K562 (cell line): ENCODE measurements at regions not wholly inside any gene's neighbourhood (a gene's known extent, or its start where the extent isn't known, plus 50 kb on each side); places are given as distances from the start of the nearest gene placed in this dataset.

Experiments used
- ATAC-seq: fragments of 200-7000 bp; cut with Tn5 transposase; 3 replicates; pipeline ENCODE4 v1.9.1; 2020; ENCODE audit warnings: moderate library complexity
- BruUV-seq: library from RNA; stranded (reverse); fragments of 400-500 nt; replicated peaks from 2 replicates; lab custom pipeline; 2021; lab: Mats Ljungman, UMichigan
- CTCF ChIA-PET: fragments of 300-600 bp; formaldehyde crosslinking; extraction: SDS; loops from one replicate; lab custom pipeline; 2021; ENCODE audit warnings: low intra/inter-chr PET ratio; lab: Yijun Ruan, JAX
- POLR2A ChIA-PET: fragments of 300-600, 350-650 bp; sonication (Branson Sonifier 250); formaldehyde crosslinking; extraction: SDS; loops from one replicate; lab custom pipeline; 2021; ENCODE audit warnings: antibody characterized with exemption, inconsistent platforms; lab: Yijun Ruan, JAX
- DNase-seq, 4 experiments: peaks; one replicate each; pipeline versions ENCODE4 v3.0.0 to v3.0.0-alpha.2; 2011 to 2018; ENCODE audit warnings: low spot score in 3 of 4, mixed read lengths in 3 of 4; ENCODE audit errors: extremely low read depth in 1 of 4
- FAIRE-seq: peaks from 2 replicates; lab custom pipeline; 2011; peaks lifted over from hg19 to GRCh38; lab: Jason Lieb, UNC
- H2AFZ ChIP-seq: 2 replicates; pipeline ENCODE4 v1.6.0; 2011; ENCODE audit warnings: low read depth, low read length, control low read depth, inconsistent platforms
- H3K27ac ChIP-seq: fragments of 200-600 bp; 3 replicates; pipeline ENCODE4 v1.8.0; 2011; ENCODE audit warnings: low read depth, mild to moderate bottlenecking, control low read depth, inconsistent platforms, low read length, moderate library complexity, mixed read lengths; ENCODE audit errors: extremely low read depth
- H3K27me3 ChIP-seq, 2 experiments: fragments of 300-600 bp in 1 of 2; 2 replicates in 1 of 2; 3 replicates in 1 of 2; pipeline versions ENCODE4 v1.6.0 to v1.8.0; 2011; ENCODE audit warnings: inconsistent platforms in 2 of 2, low read length in 2 of 2, mild to moderate bottlenecking in 1 of 2, mixed read lengths in 1 of 2, moderate library complexity in 1 of 2; ENCODE audit not compliant: control insufficient read depth in 2 of 2, insufficient read depth in 2 of 2
- H3K36me3 ChIP-seq: fragments of 300-600 bp; 3 replicates; pipeline ENCODE4 v1.8.0; 2011; ENCODE audit warnings: mild to moderate bottlenecking, low read length, inconsistent platforms; ENCODE audit not compliant: control insufficient read depth, insufficient read depth
- H3K4me1 ChIP-seq, 2 experiments: fragments of 200-600 bp in 1 of 2; replicated peaks in 1 of 2; 2 replicates in 1 of 2; 3 replicates in 1 of 2; pipeline versions ENCODE4 v1.5.1 to v1.8.0; 2011; ENCODE audit warnings: inconsistent platforms in 2 of 2, low read length in 2 of 2, mild to moderate bottlenecking in 1 of 2, mixed read lengths in 1 of 2, moderate library complexity in 1 of 2; ENCODE audit not compliant: control insufficient read depth in 2 of 2, insufficient read depth in 2 of 2
- H3K4me2 ChIP-seq: 2 replicates; pipeline ENCODE4 v1.6.1; 2011; ENCODE audit warnings: low read length, control low read depth, inconsistent platforms, mixed read lengths; ENCODE audit not compliant: insufficient read depth
- H3K4me3 ChIP-seq: fragments of 200-600 bp; sonication (generic), shearing (Covaris generic); 2 replicates; pipeline ENCODE4 v1.5.1; 2016; ENCODE audit warnings: control low read depth, inconsistent platforms
- H3K79me2 ChIP-seq: fragments of 200-600 bp; 3 replicates; pipeline ENCODE4 v1.8.0; 2011; ENCODE audit warnings: low read length, inconsistent platforms; ENCODE audit not compliant: control insufficient read depth, insufficient read depth
- H3K9ac ChIP-seq, 2 experiments: 2 replicates each; pipeline versions ENCODE4 v1.6.0 to v1.6.1; 2011; ENCODE audit warnings: low read depth in 2 of 2, low read length in 2 of 2, control low read depth in 1 of 2, inconsistent platforms in 1 of 2, mild to moderate bottlenecking in 1 of 2, mixed read lengths in 1 of 2; ENCODE audit not compliant: insufficient read depth in 1 of 2
- H3K9me1 ChIP-seq: one replicate; pipeline ENCODE4 v1.6.0; 2011; ENCODE audit warnings: inconsistent platforms, mild to moderate bottlenecking, low read length, moderate library complexity; ENCODE audit not compliant: control insufficient read depth, insufficient read depth
- H3K9me3 ChIP-seq: replicated peaks from 2 replicates; pipeline ENCODE4 v1.5.1; 2011; ENCODE audit warnings: low read depth, low read length, inconsistent platforms; ENCODE audit not compliant: control insufficient read depth, insufficient read depth
- H4K20me1 ChIP-seq: replicated peaks from 2 replicates; pipeline ENCODE4 v1.6.1; 2011; ENCODE audit warnings: low read length, inconsistent platforms, mixed read lengths; ENCODE audit not compliant: control insufficient read depth, insufficient read depth
- GTF2E2 ChIP-seq: fragments of 200-800 bp; sonication (Bioruptor generic); IDR thresholded peaks from 2 replicates; pipeline ENCODE4 v1.6.1; 2016; ENCODE audit warnings: missing genetic modification characterization, missing compliant biosample characterization
- IRF9 ChIP-seq: fragments of 450-650 bp; IDR thresholded peaks from 2 replicates; pipeline ENCODE4 v1.6.1; 2016; ENCODE audit warnings: missing biosample characterization, missing genetic modification characterization
- MTA3 ChIP-seq: fragments of 450-650 bp; formaldehyde crosslinking; IDR thresholded peaks from 2 replicates; pipeline ENCODE4 v1.6.1; 2017; ENCODE audit warnings: mild to moderate bottlenecking, borderline replicate concordance
- NELFE ChIP-seq: IDR thresholded peaks from 2 replicates; pipeline ENCODE4 v1.6.1; 2011; ENCODE audit warnings: mild to moderate bottlenecking; ENCODE audit not compliant: insufficient read depth, insufficient read length
- SMAD3 ChIP-seq: fragments of 450-650 bp; formaldehyde crosslinking; conservative IDR thresholded peaks from 2 replicates; pipeline ENCODE4 v1.4.0; 2020; ENCODE audit warnings: mild to moderate bottlenecking
- STAT5B ChIP-seq: fragments of 250-450 bp; sonication (Bioruptor Pico); IDR thresholded peaks from 2 replicates; pipeline ENCODE4 v1.8.0; 2021; ENCODE audit warnings: mild to moderate bottlenecking, inconsistent platforms
- TBL1XR1 ChIP-seq, 2 experiments: IDR thresholded peaks; 2 replicates each; pipeline ENCODE4 v1.6.1; 2012; ENCODE audit warnings: improper control_type of control experiment in 2 of 2, low read length in 2 of 2, mild to moderate bottlenecking in 1 of 2
- ZNF23 ChIP-seq: fragments of 250-450 bp; sonication (Bioruptor Pico); IDR thresholded peaks from 2 replicates; pipeline ENCODE4 v1.4.0; 2020; ENCODE audit warnings: mild to moderate bottlenecking
- ZNF583 ChIP-seq: fragments of 250-450 bp; sonication (Bioruptor Pico); IDR thresholded peaks from 2 replicates; pipeline ENCODE4 v1.4.0; 2020
- ZNF584 ChIP-seq: fragments of 200-800 bp; sonication (Bioruptor generic); IDR thresholded peaks from 2 replicates; pipeline ENCODE4 v1.6.1; 2016; ENCODE audit warnings: low read depth, mild to moderate bottlenecking, missing genetic modification characterization, missing compliant biosample characterization
- WGBS: fragments of 100-300 bp; shearing (Covaris generic); methylation state at CpG from one replicate; pipeline ENCODE4 v1.1.6; 2016; ENCODE audit warnings: low coverage, mixed read lengths; ENCODE audit not compliant: insufficient coverage; ENCODE audit errors: missing lambda C conversion rate; 5-methylcytosine and 5-hydroxymethylcytosine counted together
- in situ Hi-C: fragments of 300-500 bp; cut with MboI; formaldehyde crosslinking; loops from 4 replicates; pipeline ENCODE4 v1.15.0; 2018; ENCODE audit warnings: inconsistent platforms, mixed read lengths
- intact Hi-C: fragments of 100-400 bp; cut with micrococcal nuclease; formaldehyde crosslinking; loops from 2 replicates; pipeline ENCODE4 v1.14.2; 2022
- TF ChIP-seq, protein P1 (sequence below): fragments of 250-450 bp; sonication (Bioruptor Pico); IDR thresholded peaks from 2 replicates; pipeline ENCODE4 v1.8.0; 2021; ENCODE audit warnings: mild to moderate bottlenecking, moderate library complexity
- TF ChIP-seq, protein P2 (sequence below): fragments of 450-650 bp; IDR thresholded peaks from 2 replicates; pipeline ENCODE4 v1.6.1; 2014; ENCODE audit warnings: low read depth, mild to moderate bottlenecking, moderate library complexity, borderline replicate concordance
- TF ChIP-seq, protein P3 (sequence below): sonication (generic); formaldehyde crosslinking; IDR thresholded peaks from 2 replicates; pipeline ENCODE4 v1.8.0; 2023; ENCODE audit warnings: missing genetic modification reagents, mild to moderate bottlenecking, borderline replicate concordance

- TF ChIP-seq STAT5B (CRISPR knock-in tag) = no peak
- TF ChIP-seq, all 486 proteins: peak for 0
Measured at GRCh38 chr14:83520837-83521236, 1987.2 kb upstream of the SEL1L start (continued).

DNA sequence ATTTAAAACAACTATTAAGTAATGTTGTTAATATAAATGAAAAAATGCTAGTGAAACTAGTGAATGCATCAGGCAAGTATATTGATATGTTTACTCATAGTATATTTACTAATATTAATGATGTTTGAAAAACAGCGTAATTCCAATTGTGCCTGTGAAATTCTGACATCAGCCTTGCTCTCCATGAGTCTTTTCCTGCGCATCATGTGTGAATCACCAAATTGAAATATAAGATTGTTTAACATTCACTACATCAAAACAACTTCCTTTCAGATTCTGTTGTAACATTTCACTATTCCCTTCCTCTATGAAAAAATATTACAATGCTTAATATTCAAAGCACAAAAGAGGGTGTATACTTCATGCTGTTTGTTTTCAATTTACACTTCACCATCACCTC, 1995.9 kb upstream of the SEL1L start:
- H3K4me1 ChIP-seq = no peaks in the 10 kb centered on the region
- intact Hi-C loops = no loop called here
- FAIRE-seq = no peak
- H4K20me1 ChIP-seq = no peaks in the 10 kb centered on the region
- no peaks in the 10 kb centered on the region for H3K36me3 ChIP-seq
- H3K27me3 ChIP-seq = no peaks in the 10 kb centered on the region
- in situ Hi-C loops = no loop called here
- H3K27ac ChIP-seq = no peak overlapping the region
- H3K79me2 ChIP-seq = no peaks in the 10 kb centered on the region
- H3K9me3 ChIP-seq = no peaks in the 10 kb centered on the region
- BruUV-seq = no TSS peak
- no peak for ATAC-seq
- H3K9me1 ChIP-seq = no peaks in the 10 kb centered on the region
- ChIA-PET POLR2A (no interaction called here), CTCF (no interaction called here)
- no peak overlapping the region for H3K4me2 ChIP-seq
- WGBS = 4% methylated on average over 2 of the region's 2 CpGs
- no peak overlapping the region for H2AFZ ChIP-seq
- no peak overlapping the region for H3K9ac ChIP-seq
- DNase-seq = no peak
- H3K4me3 ChIP-seq = no peak overlapping the region
- TF ChIP-seq, protein P1, sequence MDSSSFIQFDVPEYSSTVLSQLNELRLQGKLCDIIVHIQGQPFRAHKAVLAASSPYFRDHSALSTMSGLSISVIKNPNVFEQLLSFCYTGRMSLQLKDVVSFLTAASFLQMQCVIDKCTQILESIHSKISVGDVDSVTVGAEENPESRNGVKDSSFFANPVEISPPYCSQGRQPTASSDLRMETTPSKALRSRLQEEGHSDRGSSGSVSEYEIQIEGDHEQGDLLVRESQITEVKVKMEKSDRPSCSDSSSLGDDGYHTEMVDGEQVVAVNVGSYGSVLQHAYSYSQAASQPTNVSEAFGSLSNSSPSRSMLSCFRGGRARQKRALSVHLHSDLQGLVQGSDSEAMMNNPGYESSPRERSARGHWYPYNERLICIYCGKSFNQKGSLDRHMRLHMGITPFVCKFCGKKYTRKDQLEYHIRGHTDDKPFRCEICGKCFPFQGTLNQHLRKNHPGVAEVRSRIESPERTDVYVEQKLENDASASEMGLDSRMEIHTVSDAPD (CRISPR knock-in tag) = no peak
- TF ChIP-seq SMAD3 (no peak), IRF9 (tag) (no peak), GTF2E2 (tag) (no peak), NELFE (no peak), ZNF583 (no peak), MTA3 (no peak), TBL1XR1 (IDR thresholded peaks at IDR 0.05; ENCODE audit: low read length in 2 of 2) (no peak), ZNF23 (CRISPR knock-in tag) (no peak), ZNF584 (no peak)
- TF ChIP-seq, protein P2, sequence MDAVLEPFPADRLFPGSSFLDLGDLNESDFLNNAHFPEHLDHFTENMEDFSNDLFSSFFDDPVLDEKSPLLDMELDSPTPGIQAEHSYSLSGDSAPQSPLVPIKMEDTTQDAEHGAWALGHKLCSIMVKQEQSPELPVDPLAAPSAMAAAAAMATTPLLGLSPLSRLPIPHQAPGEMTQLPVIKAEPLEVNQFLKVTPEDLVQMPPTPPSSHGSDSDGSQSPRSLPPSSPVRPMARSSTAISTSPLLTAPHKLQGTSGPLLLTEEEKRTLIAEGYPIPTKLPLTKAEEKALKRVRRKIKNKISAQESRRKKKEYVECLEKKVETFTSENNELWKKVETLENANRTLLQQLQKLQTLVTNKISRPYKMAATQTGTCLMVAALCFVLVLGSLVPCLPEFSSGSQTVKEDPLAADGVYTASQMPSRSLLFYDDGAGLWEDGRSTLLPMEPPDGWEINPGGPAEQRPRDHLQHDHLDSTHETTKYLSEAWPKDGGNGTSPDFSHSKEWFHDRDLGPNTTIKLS = no peak
- TF ChIP-seq, protein P3, sequence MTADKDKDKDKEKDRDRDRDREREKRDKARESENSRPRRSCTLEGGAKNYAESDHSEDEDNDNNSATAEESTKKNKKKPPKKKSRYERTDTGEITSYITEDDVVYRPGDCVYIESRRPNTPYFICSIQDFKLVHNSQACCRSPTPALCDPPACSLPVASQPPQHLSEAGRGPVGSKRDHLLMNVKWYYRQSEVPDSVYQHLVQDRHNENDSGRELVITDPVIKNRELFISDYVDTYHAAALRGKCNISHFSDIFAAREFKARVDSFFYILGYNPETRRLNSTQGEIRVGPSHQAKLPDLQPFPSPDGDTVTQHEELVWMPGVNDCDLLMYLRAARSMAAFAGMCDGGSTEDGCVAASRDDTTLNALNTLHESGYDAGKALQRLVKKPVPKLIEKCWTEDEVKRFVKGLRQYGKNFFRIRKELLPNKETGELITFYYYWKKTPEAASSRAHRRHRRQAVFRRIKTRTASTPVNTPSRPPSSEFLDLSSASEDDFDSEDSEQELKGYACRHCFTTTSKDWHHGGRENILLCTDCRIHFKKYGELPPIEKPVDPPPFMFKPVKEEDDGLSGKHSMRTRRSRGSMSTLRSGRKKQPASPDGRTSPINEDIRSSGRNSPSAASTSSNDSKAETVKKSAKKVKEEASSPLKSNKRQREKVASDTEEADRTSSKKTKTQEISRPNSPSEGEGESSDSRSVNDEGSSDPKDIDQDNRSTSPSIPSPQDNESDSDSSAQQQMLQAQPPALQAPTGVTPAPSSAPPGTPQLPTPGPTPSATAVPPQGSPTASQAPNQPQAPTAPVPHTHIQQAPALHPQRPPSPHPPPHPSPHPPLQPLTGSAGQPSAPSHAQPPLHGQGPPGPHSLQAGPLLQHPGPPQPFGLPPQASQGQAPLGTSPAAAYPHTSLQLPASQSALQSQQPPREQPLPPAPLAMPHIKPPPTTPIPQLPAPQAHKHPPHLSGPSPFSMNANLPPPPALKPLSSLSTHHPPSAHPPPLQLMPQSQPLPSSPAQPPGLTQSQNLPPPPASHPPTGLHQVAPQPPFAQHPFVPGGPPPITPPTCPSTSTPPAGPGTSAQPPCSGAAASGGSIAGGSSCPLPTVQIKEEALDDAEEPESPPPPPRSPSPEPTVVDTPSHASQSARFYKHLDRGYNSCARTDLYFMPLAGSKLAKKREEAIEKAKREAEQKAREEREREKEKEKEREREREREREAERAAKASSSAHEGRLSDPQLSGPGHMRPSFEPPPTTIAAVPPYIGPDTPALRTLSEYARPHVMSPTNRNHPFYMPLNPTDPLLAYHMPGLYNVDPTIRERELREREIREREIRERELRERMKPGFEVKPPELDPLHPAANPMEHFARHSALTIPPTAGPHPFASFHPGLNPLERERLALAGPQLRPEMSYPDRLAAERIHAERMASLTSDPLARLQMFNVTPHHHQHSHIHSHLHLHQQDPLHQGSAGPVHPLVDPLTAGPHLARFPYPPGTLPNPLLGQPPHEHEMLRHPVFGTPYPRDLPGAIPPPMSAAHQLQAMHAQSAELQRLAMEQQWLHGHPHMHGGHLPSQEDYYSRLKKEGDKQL (CRISPR knock-in tag) = no peak
